Fibroblast of skin of scalp (primary cell): ENCODE measurements at regions not wholly inside any gene's neighbourhood (a gene's known extent, or its start where the extent isn't known, plus 50 kb on each side); places are given as distances from the start of the nearest gene placed in this dataset.

Source experiments
- DNase-seq: peaks from one replicate; pipeline ENCODE4 v3.0.0-alpha.2; 2013

DNA sequence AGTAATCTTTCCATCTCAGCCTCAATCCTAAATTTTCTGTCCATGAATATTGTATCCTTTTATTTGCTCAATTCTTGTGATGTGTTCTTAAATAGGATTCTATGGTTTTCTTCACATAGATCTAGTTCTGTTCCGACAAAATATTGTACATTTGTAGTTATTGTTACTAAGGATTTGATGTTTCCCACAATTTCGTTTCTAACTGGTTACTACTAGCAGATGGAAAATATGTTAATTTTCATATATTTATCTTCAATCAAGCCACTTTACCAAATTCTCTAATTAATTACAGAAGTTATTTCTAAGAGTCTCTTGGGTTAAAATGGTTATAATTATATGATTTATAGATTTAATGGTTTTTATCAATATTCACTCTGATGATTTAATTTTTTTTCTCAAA lies 60.3 kb downstream of the SEC61B start:
- DNase-seq: no peak

DNA sequence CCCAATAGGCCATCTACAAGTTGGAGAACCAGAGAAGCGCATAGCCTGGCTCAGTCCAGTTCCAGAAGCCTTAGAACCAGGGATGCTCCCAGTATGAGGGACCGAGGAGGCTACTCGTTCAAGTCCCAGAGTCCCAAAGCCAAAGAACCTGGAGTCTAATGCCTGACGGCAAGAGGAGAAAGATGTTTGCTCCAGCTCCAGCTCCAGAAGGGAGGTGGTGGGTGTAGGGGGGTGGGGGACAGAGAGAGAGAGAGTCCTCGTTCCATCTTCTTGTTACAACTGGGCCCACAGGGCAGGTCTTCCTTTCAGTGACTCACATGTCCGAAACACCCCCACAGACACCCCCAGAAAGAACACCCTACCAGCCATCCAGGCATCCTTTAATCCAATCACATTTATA lies 63.9 kb downstream of the SEC61B start:
- no peak for DNase-seq

DNA sequence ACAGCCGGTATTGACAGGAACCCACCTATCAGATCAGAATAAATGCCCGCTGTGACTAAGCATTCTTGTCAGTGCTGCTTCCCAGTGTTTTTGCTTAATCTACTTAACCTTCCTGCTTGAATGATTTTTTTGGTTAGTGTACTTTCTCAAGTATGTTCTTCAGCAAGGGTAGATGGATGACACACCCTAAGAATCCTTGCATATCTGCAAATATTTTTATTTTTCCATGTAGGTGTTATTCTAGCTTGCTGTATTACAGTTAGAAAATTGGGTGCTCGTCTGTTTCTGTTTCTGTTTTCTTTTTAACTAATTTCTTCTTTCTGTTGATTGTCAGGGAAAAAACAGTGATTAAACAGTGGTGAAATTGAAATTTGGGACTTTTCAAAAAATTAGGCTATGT lies 64.5 kb downstream of the SEC61B start:
- DNase-seq: no peak

DNA sequence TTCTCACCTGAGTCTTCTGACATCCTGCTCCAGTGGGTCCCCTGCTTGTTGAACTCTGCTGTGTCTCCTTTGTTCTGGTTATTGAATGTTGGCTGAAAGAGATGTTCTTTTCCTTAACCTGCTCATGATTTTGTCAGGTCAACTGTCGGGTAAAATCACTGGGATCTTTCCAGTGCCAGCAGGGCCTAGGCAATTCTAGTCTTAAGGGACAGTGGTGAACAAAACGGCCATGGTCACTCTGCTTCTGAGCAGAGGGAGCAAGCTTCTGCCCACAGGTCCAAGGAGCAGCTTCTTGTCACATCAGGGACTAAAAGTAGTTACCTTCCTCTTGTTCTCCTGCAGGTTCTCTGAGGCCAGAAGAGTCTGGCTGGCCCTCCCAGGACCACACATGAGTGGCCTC lies 65.6 kb downstream of the SEC61B start:
- DNase-seq: no peak

DNA sequence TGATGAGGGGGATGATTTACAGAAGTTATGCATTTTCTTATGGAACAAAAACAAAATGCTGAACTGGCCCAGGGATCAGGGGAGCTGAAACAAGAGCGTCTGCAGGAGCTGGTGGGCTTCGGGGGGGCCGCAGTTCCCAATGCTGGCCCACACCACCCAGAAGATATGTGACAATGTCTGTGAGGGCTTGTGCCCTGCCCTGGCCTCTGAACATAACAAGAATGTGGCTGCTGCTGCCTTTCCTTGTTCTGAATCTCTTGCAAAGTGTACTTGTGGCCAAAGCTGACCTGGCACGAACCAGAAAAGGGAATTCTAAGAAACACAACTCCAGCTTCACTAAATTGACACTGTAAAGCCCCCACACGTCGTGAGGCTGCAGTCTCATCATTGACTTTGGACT lies 66.7 kb downstream of the SEC61B start:
- no peak for DNase-seq

DNA sequence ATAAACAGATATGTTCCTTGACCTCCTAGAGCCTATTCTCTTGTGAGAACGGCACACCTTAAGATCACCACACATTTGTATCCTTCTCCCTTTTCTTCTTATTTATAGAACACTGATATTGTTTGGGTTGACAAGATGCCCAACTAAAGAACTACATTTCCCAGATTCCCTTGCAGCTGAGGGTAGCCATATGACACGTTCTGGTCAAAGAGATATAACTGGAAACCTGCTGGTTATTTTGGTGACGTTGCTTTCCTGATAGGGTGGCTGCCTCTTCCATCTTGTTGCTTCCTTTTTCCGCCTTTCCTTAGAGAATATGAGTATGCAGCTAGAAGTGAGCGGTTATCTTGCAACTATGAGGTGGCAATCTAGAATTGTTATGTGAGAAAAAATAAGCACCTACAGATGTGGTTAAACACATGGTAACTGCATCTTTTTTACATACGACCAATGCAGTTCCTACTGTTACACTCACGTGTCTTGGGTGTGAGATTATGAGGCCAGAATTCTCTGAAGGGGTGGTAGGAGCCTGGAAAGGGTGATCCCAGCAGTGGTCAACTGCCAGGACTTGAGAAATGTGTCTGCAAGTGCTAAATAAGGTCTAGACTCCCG lies 72.9 kb downstream of the SEC61B start:
- DNase-seq: peak; percentile 11

DNA sequence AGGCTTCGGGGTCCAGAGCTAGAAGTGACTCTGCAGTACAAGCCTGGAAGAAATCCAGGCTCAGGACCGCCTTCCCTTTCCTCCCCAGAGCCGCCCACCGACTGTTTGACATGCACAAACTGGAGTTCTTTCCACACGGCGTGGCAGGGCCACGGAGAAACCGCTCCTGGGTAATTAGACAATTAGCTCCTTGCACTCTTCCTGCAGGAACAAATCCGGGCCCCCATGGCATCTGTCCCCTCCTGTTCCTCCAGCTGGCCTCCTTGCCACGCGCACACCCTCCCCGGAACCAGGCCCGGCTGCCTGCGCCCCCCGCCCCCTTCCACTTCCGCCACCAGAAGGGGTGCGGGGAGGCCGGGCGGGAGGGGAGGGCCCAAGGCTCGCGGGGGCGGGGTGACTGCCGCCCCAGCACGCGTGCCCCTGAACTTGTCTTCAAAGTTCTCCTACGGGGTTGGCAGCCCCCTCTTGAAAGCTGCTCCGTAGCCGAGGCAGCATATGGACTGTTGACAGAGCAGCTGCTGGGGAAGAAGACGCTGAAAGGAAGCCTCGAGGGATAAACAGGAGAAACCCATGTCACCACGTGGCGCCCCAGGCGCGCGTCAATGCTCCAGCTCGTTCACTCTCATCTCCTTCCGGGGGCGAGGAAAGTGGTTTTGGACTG lies 74.3 kb downstream of the SEC61B start:
- peak; percentile 39 for DNase-seq

DNA sequence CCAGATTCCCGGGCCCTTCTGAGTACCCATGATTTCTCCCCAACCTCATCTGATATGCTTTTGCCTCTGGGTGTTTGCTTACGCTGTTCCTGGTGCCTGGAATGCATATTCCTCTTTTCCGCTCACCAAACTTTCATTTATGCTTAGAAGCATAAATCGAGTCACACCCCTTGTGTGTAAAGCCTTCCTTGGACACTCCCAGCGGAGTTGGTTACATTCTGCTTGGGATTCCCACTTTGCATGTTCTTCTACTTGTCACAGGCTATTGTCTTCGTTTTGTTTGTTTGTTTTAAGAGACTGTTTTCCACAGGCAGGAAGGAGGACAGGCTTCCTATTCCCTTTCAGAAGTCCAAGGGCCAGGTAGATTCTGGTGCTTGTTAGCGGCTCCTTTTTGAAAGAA lies 76.5 kb downstream of the SEC61B start:
- no peak for DNase-seq

DNA sequence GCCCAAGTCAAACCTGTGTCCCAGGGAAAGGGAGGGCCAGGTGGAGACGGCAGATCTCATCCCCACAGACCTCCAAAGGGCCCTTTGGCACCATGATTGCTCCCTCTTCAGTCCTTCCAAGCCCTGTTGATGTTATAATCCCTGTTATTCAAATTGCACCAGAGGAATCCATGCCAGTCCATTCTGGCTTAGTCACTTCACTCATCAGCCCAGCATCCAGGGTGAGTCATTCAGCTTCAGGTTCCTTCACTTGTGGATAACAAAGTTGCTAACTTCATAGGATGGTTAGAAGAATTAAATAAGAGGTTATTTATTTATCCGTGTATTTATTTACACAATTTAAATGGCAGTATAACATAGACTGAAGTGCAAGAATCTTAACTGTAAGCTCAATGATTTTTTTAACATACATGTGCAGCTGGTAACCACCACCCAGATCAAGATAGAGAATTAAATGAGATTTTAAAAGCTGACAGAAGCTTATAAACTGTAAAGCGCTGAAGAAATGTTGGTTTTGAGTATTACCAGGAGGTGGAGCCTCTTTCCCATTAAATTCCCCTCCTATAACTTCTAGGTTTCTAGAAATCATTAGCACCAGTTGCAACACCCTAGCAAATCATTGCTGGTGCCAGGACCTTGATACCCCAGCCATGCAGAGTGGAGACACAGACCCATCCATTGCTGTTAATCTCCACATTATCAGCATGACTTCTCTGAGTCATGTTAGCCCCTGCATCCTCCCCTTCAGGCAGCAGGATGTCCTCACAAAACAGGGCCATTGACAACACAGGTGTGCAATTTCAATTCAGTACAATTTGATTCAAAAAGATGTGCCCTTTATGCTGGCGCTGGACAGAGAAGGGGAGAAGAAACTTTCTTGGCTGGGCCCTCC lies 77.4 kb downstream of the SEC61B start:
- DNase-seq: peak; percentile 67

DNA sequence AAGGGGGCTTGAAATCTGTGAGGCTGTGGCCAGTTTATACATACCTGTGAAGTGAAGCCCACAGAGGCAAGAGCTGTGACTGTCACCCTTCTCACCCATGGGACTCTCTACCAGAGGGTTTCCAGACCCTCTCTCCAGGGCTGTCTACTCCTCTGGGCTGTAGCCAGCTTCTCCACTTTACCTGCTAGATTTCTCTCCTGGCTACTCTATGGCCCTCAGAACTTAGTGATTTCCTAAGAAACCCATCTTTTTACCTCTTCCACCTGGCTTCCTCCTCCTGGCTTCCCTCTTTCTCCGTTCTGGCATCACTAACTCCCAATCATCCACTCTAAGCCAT lies 78.0 kb downstream of the SEC61B start:
- no peak for DNase-seq

DNA sequence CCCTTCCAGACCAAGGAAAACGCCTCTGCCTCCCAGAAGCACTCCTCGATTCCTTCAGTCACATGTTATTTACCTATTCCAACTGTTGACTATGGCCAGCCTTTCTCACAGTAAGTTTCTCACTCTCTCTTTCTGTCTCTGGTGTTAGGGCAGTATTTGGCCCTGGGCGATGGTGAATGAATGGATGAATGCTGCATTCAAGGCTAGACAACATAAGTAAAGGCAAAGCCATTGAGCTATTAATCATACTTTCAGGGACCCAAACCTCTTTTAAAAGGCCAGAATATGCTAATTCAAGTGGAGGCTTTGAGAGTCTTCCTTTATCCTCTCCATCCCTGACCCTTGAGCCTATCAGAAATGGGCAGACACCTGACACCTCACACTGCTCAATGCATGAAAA lies 78.5 kb downstream of the SEC61B start:
- DNase-seq: no peak

DNA sequence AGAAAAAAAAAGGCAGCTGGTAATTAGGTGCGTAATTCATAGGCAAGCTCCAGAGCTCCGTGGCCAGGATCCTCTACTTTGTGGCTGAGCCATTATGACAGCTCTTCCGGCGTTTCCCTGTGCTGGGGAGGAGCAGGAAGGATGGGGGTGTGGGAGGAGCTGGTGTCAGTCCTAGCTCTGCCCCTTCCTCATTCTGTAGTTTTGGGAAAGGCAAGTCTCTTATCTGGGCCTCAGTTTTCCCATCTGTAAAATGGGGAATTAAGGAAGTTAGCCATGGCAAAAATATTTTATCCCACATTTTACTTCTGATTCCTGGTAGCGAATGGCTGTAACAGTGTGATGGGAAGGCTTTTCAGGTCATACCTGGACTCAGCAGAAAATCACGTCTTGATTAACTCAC lies 81.1 kb downstream of the SEC61B start:
- no peak for DNase-seq

DNA sequence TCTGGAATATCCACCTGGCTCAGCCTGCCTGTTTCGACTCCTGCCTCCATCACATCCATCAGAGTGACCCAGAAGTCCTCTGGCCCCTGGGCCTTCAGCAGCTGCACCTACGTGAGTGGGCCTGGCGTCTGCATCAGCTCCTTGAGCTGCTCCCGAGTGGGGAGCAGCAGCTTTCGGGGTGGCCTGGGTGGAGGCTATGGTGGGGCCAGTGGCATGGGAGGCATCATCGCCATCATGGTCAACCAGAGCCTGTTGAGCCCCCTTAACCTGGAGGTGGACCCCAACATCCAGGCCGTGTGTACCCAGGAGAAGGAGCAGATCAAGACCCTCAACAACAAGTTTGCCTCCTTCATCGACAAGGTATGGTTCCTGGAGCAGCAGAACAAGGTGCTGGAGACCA lies 83.0 kb downstream of the SEC61B start:
- DNase-seq: no peak

DNA sequence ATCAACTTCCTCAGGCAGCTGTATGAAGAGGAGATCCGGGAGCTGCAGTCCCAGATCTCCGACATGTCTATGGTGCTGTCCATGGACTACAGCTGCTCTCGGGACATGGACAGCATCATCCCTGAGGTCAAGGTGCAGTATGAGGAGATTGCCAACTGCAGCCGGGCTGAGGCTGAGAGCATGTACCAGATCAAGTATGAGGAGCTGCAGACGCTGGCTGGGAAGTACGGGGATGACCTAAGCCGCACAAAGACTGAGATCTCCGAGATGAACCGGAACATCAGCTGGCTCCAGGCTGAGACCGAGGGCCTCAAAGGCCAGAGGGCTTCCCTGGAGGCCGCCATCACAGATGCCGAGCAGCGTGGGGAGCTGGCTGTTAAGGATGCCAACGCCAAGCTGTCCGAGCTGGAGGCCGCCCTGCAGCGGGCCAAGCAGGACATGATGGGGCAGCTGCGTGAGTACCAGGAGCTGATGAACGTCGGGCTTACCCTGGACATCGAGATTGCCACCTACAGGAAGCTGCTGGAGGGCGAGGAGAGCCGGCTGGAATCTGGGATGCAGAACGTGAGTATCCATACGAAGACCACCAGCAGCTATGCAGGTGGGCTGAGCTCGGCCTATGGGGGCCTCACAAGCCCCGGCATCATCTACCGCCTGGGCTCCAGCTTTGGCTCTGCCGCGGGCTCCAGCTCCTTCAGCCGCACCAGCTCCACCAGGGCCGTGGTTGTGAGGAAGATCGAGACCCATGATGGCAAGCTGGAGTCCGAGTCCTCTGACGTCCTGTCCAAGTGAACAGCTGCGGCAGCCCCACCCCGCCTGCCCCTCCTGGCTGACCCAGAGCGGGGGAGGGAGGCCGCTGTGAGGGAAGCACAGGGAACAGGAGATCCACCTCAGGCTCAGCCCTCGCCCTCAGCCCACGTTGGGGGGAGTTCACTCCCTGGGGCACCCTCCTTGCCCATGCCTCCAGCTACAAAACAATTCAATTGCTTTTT lies 84.0 kb downstream of the SEC61B start:
- no peak for DNase-seq

DNA sequence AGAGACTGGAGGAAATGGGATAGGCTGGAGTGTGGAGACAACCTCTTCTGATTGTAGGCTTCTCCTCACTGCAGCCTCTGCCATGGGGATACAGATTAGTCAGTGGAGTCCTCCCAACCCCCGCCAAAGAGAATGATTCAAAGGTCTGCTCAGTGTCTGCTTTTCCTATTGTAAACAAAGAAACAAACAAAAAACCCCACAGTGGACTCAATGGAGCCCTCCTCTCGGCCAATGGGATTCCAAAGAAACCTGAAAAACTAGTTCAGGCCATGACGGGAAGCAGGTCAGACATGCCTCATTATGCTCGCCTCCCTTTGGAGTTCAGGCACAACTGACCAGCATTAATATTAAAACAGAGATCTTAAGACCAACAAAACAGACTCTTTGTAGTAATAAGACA lies 85.8 kb downstream of the SEC61B start:
- DNase-seq: no peak

DNA sequence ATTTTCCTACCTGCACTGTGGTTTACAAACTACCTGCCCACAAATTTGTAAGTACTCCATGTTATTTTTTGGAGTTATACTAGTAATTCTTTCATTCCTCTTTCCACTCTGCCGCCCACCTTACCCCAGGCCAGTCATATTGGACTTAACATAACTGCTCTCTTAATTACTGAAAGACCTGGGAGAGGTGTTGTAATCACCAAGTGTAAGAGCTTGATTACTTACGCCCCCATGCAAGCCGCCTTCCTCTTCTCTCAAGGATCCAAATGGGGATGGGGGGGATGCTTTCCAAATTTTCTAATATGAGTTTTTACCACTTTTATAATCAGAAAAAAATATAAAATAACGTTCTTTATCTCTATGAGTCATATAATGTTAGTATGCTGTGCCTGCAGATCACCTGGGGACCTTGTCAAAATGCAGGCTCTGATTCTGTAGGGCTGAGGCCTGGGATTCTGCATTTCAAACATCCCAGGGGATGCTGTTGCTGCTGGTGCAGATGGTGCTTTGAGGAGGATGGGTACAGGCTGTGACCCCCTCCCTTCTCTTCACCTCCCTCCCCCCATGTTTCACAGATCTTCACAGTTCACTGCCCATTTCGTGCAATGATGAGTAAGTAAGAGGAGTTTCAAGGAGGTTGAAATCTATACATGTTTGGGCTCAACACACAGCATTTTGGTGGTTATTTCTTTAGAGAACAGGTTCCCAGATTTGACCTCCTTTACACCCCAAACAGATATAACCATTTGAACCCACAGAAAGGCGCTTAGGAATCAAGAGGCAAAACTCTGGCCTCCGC lies 87.3 kb downstream of the SEC61B start:
- DNase-seq: no peak

DNA sequence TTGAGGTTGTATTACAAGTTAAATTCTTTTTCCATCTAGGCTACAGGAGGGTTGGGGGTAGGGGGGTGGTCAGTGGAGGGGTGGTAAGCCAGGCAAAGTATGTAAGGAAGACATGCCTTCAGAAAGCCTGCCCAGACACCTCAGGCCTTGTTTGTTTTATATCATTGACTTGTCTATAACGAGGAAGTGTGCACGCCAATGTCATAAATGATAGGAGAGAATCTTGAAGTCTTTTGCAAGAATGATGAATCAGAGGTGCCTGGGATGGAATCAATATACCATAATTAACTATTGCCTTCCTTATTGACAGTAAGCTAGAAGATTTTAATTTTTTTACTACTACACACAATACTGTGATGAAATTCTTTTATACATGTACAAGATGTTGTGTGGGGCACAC lies 90.7 kb downstream of the SEC61B start:
- no peak for DNase-seq

DNA sequence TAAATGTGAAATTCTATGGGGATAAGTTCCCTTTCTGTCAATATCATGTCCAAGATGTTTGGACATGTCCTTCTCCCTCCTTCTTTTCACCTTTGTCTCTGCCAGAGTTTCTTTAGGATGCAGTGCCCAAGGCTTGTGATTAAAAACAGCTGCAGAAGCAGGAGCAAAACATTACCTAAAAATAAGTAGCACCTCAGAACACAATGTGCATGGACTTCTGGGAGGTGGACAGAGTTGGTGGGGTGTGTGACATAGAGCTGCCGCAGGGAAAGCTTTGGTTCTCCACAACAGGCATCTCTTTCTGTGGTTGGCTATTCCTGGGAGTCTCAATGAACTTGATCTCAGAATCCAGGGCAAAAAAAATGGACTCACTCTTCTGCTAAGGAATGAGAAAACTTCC lies 97.0 kb downstream of the SEC61B start:
- DNase-seq: no peak

DNA sequence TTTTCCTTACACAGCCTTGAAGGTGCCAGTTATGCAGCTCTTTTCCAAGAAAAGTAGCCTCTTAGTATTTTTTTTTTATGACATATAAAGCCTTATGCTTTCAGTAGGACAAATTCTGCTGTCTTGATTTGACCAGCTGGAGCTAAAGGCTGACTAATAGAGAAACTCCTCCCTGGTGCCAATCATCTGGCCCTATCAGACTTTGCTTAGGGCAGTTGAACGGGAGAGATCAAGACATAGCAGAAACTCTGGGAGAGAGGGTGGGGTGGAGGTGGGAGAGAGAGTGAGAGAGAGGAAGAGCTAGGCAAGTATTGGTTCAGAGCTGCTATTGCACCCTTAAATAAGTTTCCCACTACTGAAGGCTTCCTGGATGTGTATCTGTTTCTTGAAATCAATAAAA lies 100.2 kb downstream of the SEC61B start:
- no peak for DNase-seq

DNA sequence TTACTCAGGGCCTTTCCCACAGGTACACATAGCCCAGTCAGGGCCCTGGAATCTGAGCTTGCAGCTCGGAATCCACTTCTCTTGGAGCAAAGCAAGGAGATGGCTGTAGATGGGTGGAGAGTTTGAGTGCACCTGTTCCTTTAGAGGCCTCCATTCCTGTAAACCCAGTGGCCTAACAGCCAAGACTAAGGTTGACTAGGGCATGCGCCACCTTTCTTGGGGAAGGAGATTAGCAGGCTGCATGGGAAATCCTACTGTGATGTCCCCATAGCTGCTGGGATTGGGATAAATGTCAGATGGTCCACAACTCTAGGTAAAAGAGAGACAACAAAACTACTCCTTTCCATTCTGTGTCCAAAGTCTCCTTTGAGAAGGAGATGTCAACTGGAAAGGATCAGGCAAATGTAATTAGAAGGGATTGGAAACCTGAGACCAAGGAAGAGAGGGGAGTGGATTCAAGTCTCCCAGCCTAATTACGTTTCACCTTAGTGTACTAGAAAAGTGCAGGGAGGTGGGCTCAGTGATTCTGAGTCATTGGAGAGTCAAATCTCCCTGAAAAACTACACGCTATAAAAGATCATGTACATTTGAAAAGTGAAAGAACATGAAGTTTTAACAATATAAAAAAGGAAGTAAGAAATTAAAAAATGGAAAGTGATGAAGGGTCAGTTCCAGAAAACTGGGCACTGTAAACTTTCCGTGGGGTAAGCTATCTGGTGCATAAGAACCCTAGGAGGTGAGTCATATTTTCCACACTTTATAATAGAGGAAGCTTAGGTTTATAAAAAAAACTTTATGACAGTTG lies 104.2 kb downstream of the SEC61B start:
- DNase-seq: peak; percentile 21

DNA sequence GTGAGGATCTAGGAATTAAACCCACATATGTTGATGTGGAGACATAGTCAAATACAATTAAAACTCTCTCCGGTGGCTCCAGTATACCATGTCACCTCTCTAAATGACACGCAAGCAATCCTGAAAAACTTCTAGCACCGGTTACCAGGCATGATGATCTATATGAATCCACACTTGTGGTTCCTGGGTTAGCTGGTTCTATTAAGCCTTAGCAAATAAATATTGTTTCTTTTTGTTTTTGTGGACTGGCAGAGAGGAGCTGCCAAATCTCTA lies 104.8 kb downstream of the SEC61B start:
- no peak for DNase-seq
